T-cell (primary cell): ENCODE measurements at regions not wholly inside any gene's neighbourhood (a gene's known extent, or its start where the extent isn't known, plus 50 kb on each side); places are given as distances from the start of the nearest gene placed in this dataset.

ENCODE experiments used
- ATAC-seq, 4 experiments: fragments of 200-7000 bp in 3 of 4; fragments of 150-1000 bp in 1 of 4; cut with Tn5 transposase; replicated peaks in 1 of 4; 1 replicate in 3 of 4; 2 replicates in 1 of 4; pipeline ENCODE4 v1.10.0; 2021; ENCODE audit warnings: moderate library complexity in 3 of 4, mild to moderate bottlenecking in 2 of 4, moderate number of reproducible peaks in 1 of 4
- CTCF ChIA-PET, 2 donors: fragments of 300-600 bp; sonication (Branson Sonifier 250); formaldehyde crosslinking; loops; one replicate each; lab custom pipeline; 2022; ENCODE audit warnings: antibody characterized with exemption in 2 of 2; lab: Charles Lee
- POLR2A ChIA-PET, 2 donors: fragments of 300-600 bp; sonication (Branson Sonifier 250); formaldehyde crosslinking; loops; one replicate each; lab custom pipeline; 2022; ENCODE audit warnings: antibody characterized with exemption in 2 of 2; lab: Charles Lee
- DNase-seq, 35 experiments: peaks; one replicate each; pipeline versions ENCODE4 v3.0.0 to v3.0.0-alpha.2; 2013 to 2023
- H3K27ac ChIP-seq: one replicate; pipeline ENCODE4 v1.5.1; 2013; ENCODE audit warnings: low read length
- H3K27me3 ChIP-seq, 2 experiments: replicated peaks in 1 of 2; 1 replicate in 1 of 2; 2 replicates in 1 of 2; pipeline versions ENCODE4 v1.6.1 to v1.7.0; 2013; ENCODE audit warnings: low read length in 1 of 2, mixed read lengths in 1 of 2; ENCODE audit not compliant: control insufficient read depth in 2 of 2, insufficient read depth in 2 of 2; ENCODE audit errors: extremely low read depth in 1 of 2
- H3K36me3 ChIP-seq, 2 donors: 1 replicate in 1 of 2; 2 replicates in 1 of 2; pipeline versions ENCODE4 v1.6.1 to v1.7.0; 2013; ENCODE audit warnings: low read length in 1 of 2; ENCODE audit not compliant: control insufficient read depth in 2 of 2, insufficient read depth in 1 of 2; ENCODE audit errors: extremely low read depth in 1 of 2
- H3K4me1 ChIP-seq, 2 experiments: 1 replicate in 1 of 2; 2 replicates in 1 of 2; pipeline versions ENCODE4 v1.6.1 to v1.7.0; 2013; ENCODE audit warnings: low read length in 2 of 2, mixed read lengths in 1 of 2; ENCODE audit not compliant: insufficient read depth in 2 of 2, control insufficient read depth in 1 of 2; ENCODE audit errors: extremely low read depth in 1 of 2
- H3K4me3 ChIP-seq, 2 donors: 1 replicate in 1 of 2; 2 replicates in 1 of 2; pipeline versions ENCODE4 v1.5.1 to v1.7.0; 2013; ENCODE audit warnings: mild to moderate bottlenecking in 2 of 2, low read length in 1 of 2, moderate library complexity in 1 of 2; ENCODE audit not compliant: control insufficient read depth in 1 of 2; ENCODE audit errors: extremely low read depth in 1 of 2
- H3K9me3 ChIP-seq: 2 replicates; pipeline ENCODE4 v1.7.0; 2013
- H3K27ac Mint-ChIP-seq, 2 donors: one replicate each; pipeline ENCODE4 v1.8.0; 2020 to 2021; ENCODE audit warnings: mild to moderate bottlenecking in 2 of 2, mixed read lengths in 2 of 2
- H3K27me3 Mint-ChIP-seq, 2 donors: one replicate each; pipeline ENCODE4 v1.8.0; 2021 to 2022; ENCODE audit warnings: mixed read lengths in 2 of 2
- H3K36me3 Mint-ChIP-seq: one replicate; pipeline ENCODE4 v1.8.0; 2021; ENCODE audit warnings: mixed read lengths
- H3K4me1 Mint-ChIP-seq, 3 donors: one replicate each; pipeline ENCODE4 v1.8.0; 2020 to 2022; ENCODE audit warnings: mixed read lengths in 3 of 3, mild to moderate bottlenecking in 1 of 3
- H3K4me3 Mint-ChIP-seq, 3 donors: one replicate each; pipeline ENCODE4 v1.8.0; 2020 to 2022; ENCODE audit warnings: mild to moderate bottlenecking in 3 of 3, mixed read lengths in 3 of 3, moderate library complexity in 3 of 3
- H3K9me3 Mint-ChIP-seq, 3 donors: one replicate each; pipeline ENCODE4 v1.8.0; 2020 to 2022; ENCODE audit warnings: mixed read lengths in 3 of 3
- WGBS: methylation state at CpG from one replicate; pipeline ENCODE4 v1.1.5; 2013; ENCODE audit warnings: missing lambda C conversion rate; ENCODE audit not compliant: insufficient coverage; 5-methylcytosine and 5-hydroxymethylcytosine counted together

DNA sequence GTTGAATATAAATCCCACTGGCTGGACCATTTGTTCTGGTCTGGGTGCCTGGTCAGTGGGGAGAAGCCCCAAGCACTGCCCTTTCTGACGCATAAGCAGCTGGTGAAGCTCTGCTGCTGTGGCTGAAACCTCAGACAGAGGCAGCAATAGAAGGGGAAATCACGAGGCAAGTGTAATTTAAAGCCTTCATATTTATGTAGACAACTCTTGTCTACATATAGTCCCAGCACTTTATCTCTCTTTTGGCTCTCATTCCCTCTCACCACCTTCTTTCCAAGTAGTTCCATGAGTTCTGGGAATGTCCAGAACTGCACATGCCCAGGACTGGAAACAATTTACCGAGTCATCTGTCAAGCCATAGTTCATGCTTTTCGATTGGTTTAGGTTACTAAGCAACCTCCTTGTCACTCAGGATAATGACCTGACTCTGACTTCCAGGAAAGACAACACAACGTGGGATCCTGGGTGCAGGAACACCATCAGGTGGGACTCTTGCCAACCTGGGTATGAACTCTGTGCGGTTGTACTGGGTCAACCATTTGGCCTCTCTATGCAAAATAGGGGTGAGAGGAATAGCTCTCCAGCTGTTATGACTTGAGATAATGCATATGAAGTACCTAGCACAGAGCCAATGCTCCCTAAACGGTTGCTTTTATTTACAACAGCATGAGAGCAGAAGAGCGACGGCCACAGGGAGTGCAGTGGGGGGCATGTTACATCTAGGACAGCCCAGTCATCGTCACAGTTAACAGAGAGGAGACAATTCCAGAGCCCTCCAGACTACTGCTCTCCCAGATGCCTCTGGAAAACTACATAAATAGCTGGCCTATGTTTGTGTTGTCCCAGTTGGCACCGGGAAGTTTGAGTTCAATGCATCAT is 321.9 kb downstream of the FOXO1 start:
- DNase-seq (no peak), ATAC-seq (no peak)
- no peaks in the 10 kb centered on the region for H3K27me3 ChIP-seq
- no peak overlapping the region for H3K27ac Mint-ChIP-seq
- H3K9me3 Mint-ChIP-seq: no peaks in the 10 kb centered on the region
- CTCF ChIA-PET: no interaction called here
- H3K4me1 Mint-ChIP-seq: peaks cover 0 to 15% (median 2%) of the 10 kb centered on the region in 3 donors
- H3K4me3 Mint-ChIP-seq: no peak overlapping the region
- no peaks in the 10 kb centered on the region for H3K36me3 Mint-ChIP-seq
- 81% methylated on average over 10 of the region's 11 CpGs for WGBS
- no peaks in the 10 kb centered on the region for H3K9me3 ChIP-seq
- POLR2A ChIA-PET: interaction anchor here in 1 of 2 donors (0.6 kb wide), 1 partner anchor 221 kb away, joined by 5 read pairs; no protein-coding TSS in a partner anchor
- H3K27ac ChIP-seq: no peak overlapping the region
- H3K27me3 Mint-ChIP-seq: no peaks in the 10 kb centered on the region
- no peaks in the 10 kb centered on the region for H3K36me3 ChIP-seq
- no peak overlapping the region for H3K4me3 ChIP-seq
- H3K4me1 ChIP-seq: no peaks in the 10 kb centered on the region

DNA sequence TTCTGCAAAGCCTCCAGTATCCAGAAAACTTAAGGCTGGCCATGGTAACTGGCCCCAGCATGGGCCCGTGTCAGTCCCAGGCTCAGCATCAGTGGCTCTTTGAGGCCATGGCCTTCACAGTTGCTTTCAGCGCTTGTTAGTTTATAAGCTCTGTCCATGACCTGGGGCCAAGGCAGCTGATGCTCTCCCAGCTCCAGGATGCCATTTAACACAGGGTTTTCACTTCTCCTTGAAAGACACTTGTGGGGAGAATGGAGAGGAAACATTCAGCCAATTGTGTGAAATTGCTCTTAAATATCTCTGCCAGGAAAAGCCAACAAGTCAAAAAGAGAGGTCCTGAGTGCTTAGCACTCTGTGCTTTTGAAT is 321.3 kb downstream of the FOXO1 start:
- ChIA-PET CTCF (no interaction called here), POLR2A (interaction anchor here in 1 of 2 donors (0.6 kb wide), 1 partner anchor 221 kb away, joined by 5 read pairs; no protein-coding TSS in a partner anchor)
- Mint-ChIP-seq H3K36me3 (no peaks in the 10 kb centered on the region), H3K4me1 (peaks cover 0 to 15% (median 2%) of the 10 kb centered on the region in 3 donors), H3K9me3 (no peaks in the 10 kb centered on the region), H3K27me3 (no peaks in the 10 kb centered on the region), H3K4me3 (no peak overlapping the region), H3K27ac (no peak overlapping the region)
- WGBS: 96% methylated on average over 2 of the region's 2 CpGs
- Histone ChIP-seq H3K4me3 (no peak overlapping the region), H3K27me3 (no peaks in the 10 kb centered on the region), H3K9me3 (no peaks in the 10 kb centered on the region), H3K4me1 (no peaks in the 10 kb centered on the region), H3K27ac (no peak overlapping the region), H3K36me3 (no peaks in the 10 kb centered on the region)
- no peak for DNase-seq
- no peak for ATAC-seq

GRCh38 chr13:40345654-40346372 is 320.6 kb downstream of the FOXO1 start:
- WGBS: 97% methylated on average over 8 of the region's 12 CpGs
- H3K4me1 ChIP-seq: no peaks in the 10 kb centered on the region

GRCh38 chr13:40346592-40346991 is 319.8 kb downstream of the FOXO1 start:
- WGBS: 88% methylated on average over 2 of the region's 2 CpGs
- H3K27me3 ChIP-seq: no peaks in the 10 kb centered on the region

More at GRCh38 chr13:40345654-40346372, 320.6 kb downstream of the FOXO1 start:
- no peak overlapping the region for H3K27ac ChIP-seq
- H3K27ac Mint-ChIP-seq: no peak overlapping the region
- H3K9me3 ChIP-seq: no peaks in the 10 kb centered on the region
- ChIA-PET CTCF (no interaction called here), POLR2A (no interaction called here)
- H3K36me3 Mint-ChIP-seq: no peaks in the 10 kb centered on the region
- H3K27me3 Mint-ChIP-seq: no peaks in the 10 kb centered on the region
- H3K4me3 Mint-ChIP-seq: no peak overlapping the region
- H3K36me3 ChIP-seq: no peaks in the 10 kb centered on the region
- no peak overlapping the region for H3K4me3 ChIP-seq
- peaks cover 0 to 15% (median 2%) of the 10 kb centered on the region in 3 donors for H3K4me1 Mint-ChIP-seq
- H3K27me3 ChIP-seq: no peaks in the 10 kb centered on the region
- ATAC-seq (no peak), DNase-seq (no peak)
- no peaks in the 10 kb centered on the region for H3K9me3 Mint-ChIP-seq

GRCh38 chr13:40348096-40348679 is 318.3 kb downstream of the FOXO1 start:
- Mint-ChIP-seq H3K9me3 (no peaks in the 10 kb centered on the region), H3K36me3 (no peaks in the 10 kb centered on the region)

More at GRCh38 chr13:40346592-40346991, 319.8 kb downstream of the FOXO1 start:
- no peaks in the 10 kb centered on the region for H3K4me1 ChIP-seq
- Mint-ChIP-seq H3K27me3 (no peaks in the 10 kb centered on the region), H3K4me3 (no peak overlapping the region), H3K4me1 (peaks cover 0 to 18% (median 2%) of the 10 kb centered on the region in 3 donors), H3K36me3 (no peaks in the 10 kb centered on the region), H3K9me3 (no peaks in the 10 kb centered on the region), H3K27ac (no peak overlapping the region)
- H3K9me3 ChIP-seq: no peaks in the 10 kb centered on the region
- no peak overlapping the region for H3K27ac ChIP-seq
- DNase-seq (no peak), ATAC-seq (no peak)
- ChIA-PET CTCF (no interaction called here), POLR2A (no interaction called here)
- no peaks in the 10 kb centered on the region for H3K36me3 ChIP-seq
- no peak overlapping the region for H3K4me3 ChIP-seq

GRCh38 chr13:40350283-40350992 is 316.0 kb downstream of the FOXO1 start:
- H3K27me3 Mint-ChIP-seq: no peaks in the 10 kb centered on the region
- ATAC-seq: no peak
- H3K36me3 Mint-ChIP-seq: no peaks in the 10 kb centered on the region

More at GRCh38 chr13:40348096-40348679, 318.3 kb downstream of the FOXO1 start:
- no peaks in the 10 kb centered on the region for H3K4me1 ChIP-seq
- Mint-ChIP-seq H3K4me3 (no peak overlapping the region), H3K4me1 (peaks cover 0 to 33% (median 7%) of the 10 kb centered on the region in 3 donors), H3K27ac (no peak overlapping the region), H3K27me3 (no peaks in the 10 kb centered on the region)
- 91% methylated on average over 3 of the region's 7 CpGs for WGBS
- CTCF ChIA-PET: no interaction called here
- H3K27me3 ChIP-seq: no peaks in the 10 kb centered on the region
- no peak overlapping the region for H3K27ac ChIP-seq
- POLR2A ChIA-PET: interaction anchor here in 1 of 2 donors (0.6 kb wide), 1 partner anchor 423 kb away, joined by 3 read pairs; no protein-coding TSS in a partner anchor
- ATAC-seq: no peak
- H3K9me3 ChIP-seq: no peaks in the 10 kb centered on the region
- no peak for DNase-seq
- no peaks in the 10 kb centered on the region for H3K36me3 ChIP-seq
- H3K4me3 ChIP-seq: no peak overlapping the region

More at GRCh38 chr13:40350283-40350992, 316.0 kb downstream of the FOXO1 start:
- H3K4me1 Mint-ChIP-seq: peaks cover 0 to 41% (median 11%) of the 10 kb centered on the region in 3 donors
- WGBS: 100% methylated on average over 2 of the region's 10 CpGs
- H3K27ac Mint-ChIP-seq: no peak overlapping the region
- H3K36me3 ChIP-seq: no peaks in the 10 kb centered on the region
- ChIA-PET POLR2A (no interaction called here), CTCF (no interaction called here)
- H3K27ac ChIP-seq: no peak overlapping the region
- no peaks in the 10 kb centered on the region for H3K27me3 ChIP-seq
- no peak for DNase-seq
- no peaks in the 10 kb centered on the region for H3K9me3 ChIP-seq
- H3K4me1 ChIP-seq: peaks cover 0 to under 1% of the 10 kb centered on the region in 2 experiments
- no peak overlapping the region for H3K4me3 Mint-ChIP-seq
- H3K9me3 Mint-ChIP-seq: no peaks in the 10 kb centered on the region
- no peak overlapping the region for H3K4me3 ChIP-seq
